NT2/D1 (cell line): ENCODE measurements at regions not wholly inside any gene's neighbourhood (a gene's known extent, or its start where the extent isn't known, plus 50 kb on each side); places are given as distances from the start of the nearest gene placed in this dataset.

Source experiments
- DNase-seq: peaks from one replicate; pipeline ENCODE4 v3.0.0-alpha.2; 2011; ENCODE audit warnings: low read depth, low spot score
- H3K27me3 ChIP-seq: 2 replicates; pipeline ENCODE4 v1.6.0; 2011; ENCODE audit warnings: mild to moderate bottlenecking; ENCODE audit not compliant: insufficient read length, insufficient read depth
- H3K36me3 ChIP-seq: 2 replicates; pipeline ENCODE4 v1.6.1; 2011; ENCODE audit warnings: mild to moderate bottlenecking, low read length, mixed read lengths; ENCODE audit not compliant: insufficient read depth, insufficient read length
- H3K4me1 ChIP-seq: 2 replicates; pipeline ENCODE4 v1.5.1; 2011; ENCODE audit not compliant: insufficient read depth, insufficient read length
- H3K4me3 ChIP-seq: 2 replicates; pipeline ENCODE4 v1.5.1; 2011; ENCODE audit warnings: low read depth; ENCODE audit not compliant: insufficient read length
- H3K9ac ChIP-seq: 2 replicates; pipeline ENCODE4 v1.6.0; 2011; ENCODE audit warnings: low read depth; ENCODE audit not compliant: insufficient read length
- H3K9me3 ChIP-seq: 2 replicates; pipeline ENCODE4 v1.5.1; 2011; ENCODE audit warnings: mild to moderate bottlenecking, low read length; ENCODE audit not compliant: insufficient read depth
- SUZ12 ChIP-seq: IDR thresholded peaks from 2 replicates; pipeline ENCODE4 v1.6.1; 2011; ENCODE audit not compliant: insufficient read length, insufficient read depth; ENCODE audit errors: extremely low read depth
- YY1 ChIP-seq: IDR thresholded peaks from 2 replicates; pipeline ENCODE4 v1.6.1; 2011; ENCODE audit not compliant: insufficient read length, insufficient read depth
- ZNF274 ChIP-seq: IDR thresholded peaks from 2 replicates; pipeline ENCODE4 v1.6.1; 2011; ENCODE audit warnings: mild to moderate bottlenecking, low read depth, low read length

DNA sequence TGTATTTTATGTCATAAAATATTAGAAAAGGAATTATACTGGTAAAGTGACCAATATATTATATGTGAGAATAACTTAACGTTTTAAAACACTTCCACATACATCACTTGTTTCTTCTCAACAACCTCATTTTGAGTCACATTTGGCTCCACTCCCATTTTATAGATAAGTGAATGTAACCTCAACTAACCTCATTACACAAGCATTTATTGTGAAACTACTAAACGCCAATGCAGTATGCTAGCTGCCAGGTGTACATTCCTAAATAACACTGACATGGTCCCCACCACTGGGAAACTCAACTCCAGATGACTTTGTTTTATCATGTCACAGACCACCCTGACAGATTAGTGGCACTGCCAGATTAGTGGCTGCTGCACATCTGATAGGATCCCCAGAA, 249.7 kb upstream of the CNTN4 start:
- Histone ChIP-seq H3K4me1 (no peaks in the 10 kb centered on the region), H3K36me3 (no peaks in the 10 kb centered on the region), H3K9ac (no peak overlapping the region), H3K4me3 (no peak overlapping the region), H3K9me3 (no peaks in the 10 kb centered on the region), H3K27me3 (no peaks in the 10 kb centered on the region)
- DNase-seq, result no peak
- TF ChIP-seq YY1 (no peak), SUZ12 (no peak), ZNF274 (no peak)

GRCh38 chr3:1852950-1853349, 245.7 kb upstream of the CNTN4 start:
- no peak overlapping the region for H3K4me3 ChIP-seq
- TF ChIP-seq SUZ12 (no peak), YY1 (no peak), ZNF274 (no peak)
- no peaks in the 10 kb centered on the region for H3K4me1 ChIP-seq
- no peak for DNase-seq
- H3K27me3 ChIP-seq, result no peaks in the 10 kb centered on the region
- no peak overlapping the region for H3K9ac ChIP-seq
- H3K9me3 ChIP-seq, result no peaks in the 10 kb centered on the region
- no peaks in the 10 kb centered on the region for H3K36me3 ChIP-seq

GRCh38 chr3:1855841-1856240, 242.8 kb upstream of the CNTN4 start:
- H3K27me3 ChIP-seq, result no peaks in the 10 kb centered on the region
- no peaks in the 10 kb centered on the region for H3K9me3 ChIP-seq
- no peak overlapping the region for H3K9ac ChIP-seq
- no peak for TF ChIP-seq SUZ12
- no peak for TF ChIP-seq YY1
- no peak for TF ChIP-seq ZNF274
- H3K4me3 ChIP-seq, result no peak overlapping the region
- no peaks in the 10 kb centered on the region for H3K4me1 ChIP-seq
- no peaks in the 10 kb centered on the region for H3K36me3 ChIP-seq
- no peak for DNase-seq

GRCh38 chr3:1870738-1871137, 227.9 kb upstream of the CNTN4 start:
- no peaks in the 10 kb centered on the region for H3K36me3 ChIP-seq
- H3K9ac ChIP-seq, result no peak overlapping the region
- H3K9me3 ChIP-seq, result peaks cover 3% of the 10 kb centered on the region; the same call in 1 of the 2 replicates
- no peak for TF ChIP-seq ZNF274
- TF ChIP-seq YY1, result no peak
- DNase-seq, result no peak
- H3K27me3 ChIP-seq, result no peaks in the 10 kb centered on the region
- no peak overlapping the region for H3K4me3 ChIP-seq
- no peaks in the 10 kb centered on the region for H3K4me1 ChIP-seq

- Histone ChIP-seq H3K4me1 (no peaks in the 10 kb centered on the region), H3K9ac (no peak overlapping the region), H3K36me3 (no peaks in the 10 kb centered on the region), H3K4me3 (no peak overlapping the region), H3K9me3 (peaks cover 2% of the 10 kb centered on the region; the same call in 1 of the 2 replicates), H3K27me3 (no peaks in the 10 kb centered on the region)
- no peak for DNase-seq
- no peak for TF ChIP-seq YY1
- no peak for TF ChIP-seq SUZ12
- no peak for TF ChIP-seq ZNF274
Observed at GRCh38 chr3:1883534-1883933, 215.1 kb upstream of the CNTN4 start.

- Histone ChIP-seq H3K36me3 (no peaks in the 10 kb centered on the region), H3K27me3 (no peaks in the 10 kb centered on the region), H3K9ac (no peak overlapping the region), H3K9me3 (peaks cover 26% of the 10 kb centered on the region), H3K4me1 (no peaks in the 10 kb centered on the region), H3K4me3 (no peak overlapping the region)
- no peak for DNase-seq
- TF ChIP-seq ZNF274 (no peak), YY1 (no peak)
Observed at GRCh38 chr3:1892459-1892858, 206.2 kb upstream of the CNTN4 start.

- H3K36me3 ChIP-seq, result no peaks in the 10 kb centered on the region
- no peak overlapping the region for H3K4me3 ChIP-seq
- H3K4me1 ChIP-seq, result no peaks in the 10 kb centered on the region
- DNase-seq, result no peak
- H3K27me3 ChIP-seq, result no peaks in the 10 kb centered on the region
- no peak overlapping the region for H3K9ac ChIP-seq
- H3K9me3 ChIP-seq, result no peaks in the 10 kb centered on the region
- no peak for TF ChIP-seq SUZ12
- TF ChIP-seq YY1, result no peak
Observed at GRCh38 chr3:1902416-1902815, 196.2 kb upstream of the CNTN4 start.

DNA sequence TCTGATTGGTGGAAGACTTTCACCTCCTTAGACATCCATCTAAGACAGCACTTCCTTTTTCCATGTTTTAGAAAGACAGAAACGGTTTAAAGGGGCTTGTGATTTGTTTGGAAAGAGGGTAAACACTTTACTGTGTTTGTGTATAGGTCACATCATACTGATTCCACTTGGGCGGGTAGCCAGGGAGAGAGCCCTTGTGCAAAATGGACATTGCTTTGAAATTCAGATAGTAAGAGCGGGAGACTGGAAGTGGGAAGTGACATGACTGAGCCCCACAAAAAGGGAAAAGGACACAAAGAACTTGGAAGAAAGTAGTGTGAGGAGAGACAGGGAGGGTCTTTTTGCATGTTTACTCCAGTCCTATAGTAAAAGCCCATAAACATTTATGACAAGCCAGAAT, 195.6 kb upstream of the CNTN4 start:
- H3K4me1 ChIP-seq, result no peaks in the 10 kb centered on the region

DNA sequence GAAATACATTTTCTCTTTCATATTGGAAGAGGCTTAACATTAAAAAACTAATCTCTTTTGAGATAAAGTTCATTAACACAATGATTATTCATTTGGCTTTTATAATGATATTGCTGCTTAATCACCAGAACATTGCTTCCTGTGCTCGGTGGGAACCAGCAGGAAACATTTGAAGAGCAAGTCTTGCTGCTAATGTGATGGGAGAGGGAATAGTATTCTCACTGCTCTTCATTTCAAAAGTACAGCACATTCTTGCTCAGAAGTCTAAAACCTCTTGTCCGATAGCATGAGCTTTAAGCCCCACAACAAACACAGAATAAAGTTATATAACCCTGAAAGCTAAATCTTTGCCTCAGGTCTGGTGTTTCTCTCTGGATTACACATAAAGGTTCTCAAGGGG, 190.8 kb upstream of the CNTN4 start:
- no peak for TF ChIP-seq ZNF274
- TF ChIP-seq YY1, result no peak
- TF ChIP-seq SUZ12, result no peak
- Histone ChIP-seq H3K9me3 (no peaks in the 10 kb centered on the region), H3K9ac (no peak overlapping the region), H3K4me1 (no peaks in the 10 kb centered on the region), H3K36me3 (no peaks in the 10 kb centered on the region), H3K27me3 (no peaks in the 10 kb centered on the region), H3K4me3 (no peak overlapping the region)
- DNase-seq, result no peak

More for the DNA sequence above, 195.6 kb upstream of the CNTN4 start:
- Histone ChIP-seq H3K36me3 (no peaks in the 10 kb centered on the region), H3K27me3 (no peaks in the 10 kb centered on the region), H3K9me3 (no peaks in the 10 kb centered on the region), H3K4me3 (no peak overlapping the region), H3K9ac (no peak overlapping the region)
- no peak for DNase-seq
- TF ChIP-seq YY1 (no peak), ZNF274 (no peak), SUZ12 (no peak)
